H9 (cell line): ENCODE measurements at regions not wholly inside any gene's neighbourhood (a gene's known extent, or its start where the extent isn't known, plus 50 kb on each side); places are given as distances from the start of the nearest gene placed in this dataset.

Source experiments
- DNase-seq: peaks from one replicate; pipeline ENCODE4 v3.0.0-alpha.2; 2017
- H2AFZ ChIP-seq: one replicate; pipeline ENCODE4 v1.6.1; 2013; ENCODE audit warnings: mild to moderate bottlenecking, low read length, control low read depth, moderate library complexity
- H2AK5ac ChIP-seq: 2 replicates; pipeline ENCODE4 v1.6.1; 2013; ENCODE audit warnings: low read length, control low read depth, mixed read lengths; ENCODE audit not compliant: insufficient read length
- H2BK120ac ChIP-seq: one replicate; pipeline ENCODE4 v1.6.1; 2013; ENCODE audit warnings: low read depth, mild to moderate bottlenecking, low read length, control low read depth, inconsistent platforms; ENCODE audit not compliant: poor library complexity, severe bottlenecking
- H2BK12ac ChIP-seq: 2 replicates; pipeline ENCODE4 v1.6.1; 2013; ENCODE audit warnings: low read length, control low read depth, mixed read lengths, low read depth; ENCODE audit not compliant: insufficient read length
- H2BK15ac ChIP-seq: 2 replicates; pipeline ENCODE4 v1.6.1; 2013; ENCODE audit warnings: low read depth, low read length, control low read depth
- H2BK20ac ChIP-seq: one replicate; pipeline ENCODE4 v1.6.1; 2013; ENCODE audit warnings: low read depth, mild to moderate bottlenecking, low read length, control low read depth, inconsistent platforms; ENCODE audit not compliant: poor library complexity, severe bottlenecking
- H2BK5ac ChIP-seq: 2 replicates; pipeline ENCODE4 v1.6.1; 2013; ENCODE audit warnings: low read length, control low read depth, mixed read lengths; ENCODE audit not compliant: insufficient read length
- H3K14ac ChIP-seq: 2 replicates; pipeline ENCODE4 v1.6.1; 2013; ENCODE audit warnings: low read length, control low read depth; ENCODE audit not compliant: insufficient read depth
- H3K18ac ChIP-seq: 2 replicates; pipeline ENCODE4 v1.6.1; 2013; ENCODE audit warnings: low read depth, mild to moderate bottlenecking, mixed read lengths, low read length, control low read depth; ENCODE audit not compliant: insufficient read length
- H3K23ac ChIP-seq: 2 replicates; pipeline ENCODE4 v1.6.1; 2013; ENCODE audit warnings: low read length, control low read depth, mixed read lengths, low read depth; ENCODE audit not compliant: insufficient read length
- H3K23me2 ChIP-seq: 2 replicates; pipeline ENCODE4 v1.6.1; 2013; ENCODE audit warnings: low read depth, mild to moderate bottlenecking, mixed read lengths, low read length, control low read depth; ENCODE audit not compliant: insufficient read length, poor library complexity, severe bottlenecking
- H3K27ac ChIP-seq: 2 replicates; pipeline ENCODE4 v1.5.1; 2013; ENCODE audit warnings: low read length, control low read depth, mixed read lengths, low read depth; ENCODE audit not compliant: insufficient read length
- H3K27me3 ChIP-seq: 2 replicates; pipeline ENCODE4 v1.6.1; 2013; ENCODE audit warnings: low read length, control low read depth, inconsistent platforms; ENCODE audit not compliant: insufficient read depth
- H3K4ac ChIP-seq: 2 replicates; pipeline ENCODE4 v1.6.1; 2013; ENCODE audit warnings: low read depth, mild to moderate bottlenecking, control low read depth, inconsistent platforms, low read length, moderate library complexity
- H3K4me1 ChIP-seq: 2 replicates; pipeline ENCODE4 v1.6.1; 2013; ENCODE audit warnings: low read length, control low read depth, inconsistent platforms; ENCODE audit not compliant: insufficient read depth
- H3K4me2 ChIP-seq: 2 replicates; pipeline ENCODE4 v1.6.1; 2013; ENCODE audit warnings: low read length, control low read depth, mixed read lengths; ENCODE audit not compliant: insufficient read length, insufficient read depth
- H3K56ac ChIP-seq: 2 replicates; pipeline ENCODE4 v1.6.1; 2013; ENCODE audit warnings: low read depth, mild to moderate bottlenecking, mixed read lengths, low read length, control low read depth; ENCODE audit not compliant: insufficient read length
- H3K79me1 ChIP-seq: 2 replicates; pipeline ENCODE4 v1.6.1; 2013; ENCODE audit warnings: low read depth, mild to moderate bottlenecking, moderate library complexity, low read length, control low read depth, inconsistent platforms; ENCODE audit not compliant: insufficient read depth, poor library complexity, severe bottlenecking
- H3K79me2 ChIP-seq: 2 replicates; pipeline ENCODE4 v1.6.1; 2013; ENCODE audit warnings: low read length, control low read depth, inconsistent platforms; ENCODE audit not compliant: insufficient read depth
- H3K9ac ChIP-seq: 2 replicates; pipeline ENCODE4 v1.6.1; 2013; ENCODE audit warnings: low read length, control low read depth, mixed read lengths; ENCODE audit not compliant: insufficient read length; ENCODE audit errors: extremely low read depth
- H3K9me3 ChIP-seq: one replicate; pipeline ENCODE4 v1.6.1; 2013; ENCODE audit warnings: low read depth, low read length, inconsistent platforms; ENCODE audit not compliant: control insufficient read depth
- H3T11ph ChIP-seq: one replicate; pipeline ENCODE4 v1.6.1; 2013; ENCODE audit warnings: mild to moderate bottlenecking, low read length, control low read depth, inconsistent platforms
- H4K20me1 ChIP-seq: one replicate; pipeline ENCODE4 v1.6.1; 2013; ENCODE audit not compliant: control insufficient read depth, insufficient read length, insufficient read depth
- H4K5ac ChIP-seq: 2 replicates; pipeline ENCODE4 v1.6.1; 2013; ENCODE audit warnings: low read depth, mild to moderate bottlenecking, mixed read lengths, low read length, control low read depth; ENCODE audit not compliant: insufficient read length
- H4K8ac ChIP-seq: replicated peaks from 2 replicates; pipeline ENCODE4 v1.6.1; 2013; ENCODE audit warnings: low read length, control low read depth, mixed read lengths, low read depth; ENCODE audit not compliant: insufficient read length
- H4K91ac ChIP-seq: 2 replicates; pipeline ENCODE4 v1.6.1; 2013; ENCODE audit warnings: low read depth, mild to moderate bottlenecking, moderate library complexity, mixed read lengths, low read length, control low read depth; ENCODE audit not compliant: insufficient read length
- H3K27ac Mint-ChIP-seq, 3 experiments: 2 replicates in 2 of 3; 3 replicates in 1 of 3; pipeline ENCODE4 v1.8.0; 2020 to 2021; ENCODE audit warnings: mixed read lengths in 3 of 3, mild to moderate bottlenecking in 1 of 3, moderate library complexity in 1 of 3
- H3K27me3 Mint-ChIP-seq: 2 replicates; pipeline ENCODE4 v1.8.0; 2021; ENCODE audit warnings: low read depth, mild to moderate bottlenecking, moderate library complexity, mixed read lengths
- H3K36me3 Mint-ChIP-seq, 3 experiments: 2 replicates in 2 of 3; 3 replicates in 1 of 3; pipeline ENCODE4 v1.8.0; 2020 to 2021; ENCODE audit warnings: low read depth in 3 of 3, mixed read lengths in 3 of 3; ENCODE audit not compliant: insufficient read depth in 1 of 3
- H3K4me1 Mint-ChIP-seq, 2 experiments: 2 replicates each; pipeline ENCODE4 v1.8.0; 2020; ENCODE audit warnings: mixed read lengths in 2 of 2
- H3K4me3 Mint-ChIP-seq, 2 experiments: 2 replicates in 1 of 2; 3 replicates in 1 of 2; pipeline ENCODE4 v1.8.0; 2020 to 2021; ENCODE audit warnings: mild to moderate bottlenecking in 2 of 2, mixed read lengths in 2 of 2, moderate library complexity in 1 of 2
- H3K9me3 Mint-ChIP-seq, 2 experiments: 2 replicates in 1 of 2; 3 replicates in 1 of 2; pipeline ENCODE4 v1.8.0; 2020; ENCODE audit warnings: mild to moderate bottlenecking in 2 of 2, mixed read lengths in 2 of 2, moderate library complexity in 1 of 2
- CTCF ChIP-seq: fragments of 200-600 bp; sonication (generic); conservative IDR thresholded peaks from 3 replicates; pipeline ENCODE4 v1.8.0; 2021; ENCODE audit warnings: antibody characterized with exemption, mild to moderate bottlenecking
- WGBS: extraction: QIAGEN DNeasy Blood & Tissue Kit; methylation state at CpG from one replicate; pipeline ENCODE4 v1.1.7; 2013; ENCODE audit warnings: missing lambda C conversion rate, low lambda C conversion rate, mixed read lengths; ENCODE audit not compliant: insufficient read length; ENCODE audit errors: extremely low coverage; 5-methylcytosine and 5-hydroxymethylcytosine counted together

- Mint-ChIP-seq H3K4me3 (no peak overlapping the region), H3K4me1 (no peaks in the 10 kb centered on the region), H3K9me3 (peaks cover 0 to 12% of the 10 kb centered on the region in 2 experiments; a peak in 2 of 5 replicates), H3K27me3 (no peaks in the 10 kb centered on the region; the same call in 1 of the 2 replicates), H3K27ac (no peak overlapping the region), H3K36me3 (no peaks in the 10 kb centered on the region; a peak in 1 of 7 replicates)
- H3K18ac ChIP-seq, result no peak overlapping the region
- no peak overlapping the region for H3K4me2 ChIP-seq
- no peak overlapping the region for H3K9ac ChIP-seq
- DNase-seq, result no peak
- WGBS, result no CpG with 5 or more reads among the region's 5 CpGs
- no peak overlapping the region for H4K91ac ChIP-seq
- no peak overlapping the region for H3K14ac ChIP-seq
- H4K8ac ChIP-seq, result no peak overlapping the region
- H3K79me2 ChIP-seq, result no peaks in the 10 kb centered on the region
- no peaks in the 10 kb centered on the region for H4K20me1 ChIP-seq
- no peak for TF ChIP-seq CTCF
- H3K56ac ChIP-seq, result no peak overlapping the region
- no peaks in the 10 kb centered on the region for H3K79me1 ChIP-seq
- H2BK12ac ChIP-seq, result no peak overlapping the region
- H2BK20ac ChIP-seq, result no peak overlapping the region
- no peak overlapping the region for H3K4ac ChIP-seq
- H2BK15ac ChIP-seq, result no peak overlapping the region
- no peak overlapping the region for H3T11ph ChIP-seq
- no peak overlapping the region for H2AFZ ChIP-seq
- H2BK120ac ChIP-seq, result no peak overlapping the region
- H3K27me3 ChIP-seq, result no peaks in the 10 kb centered on the region
- H3K4me1 ChIP-seq, result no peaks in the 10 kb centered on the region
- no peak overlapping the region for H3K23ac ChIP-seq
- no peak overlapping the region for H3K27ac ChIP-seq
- H2BK5ac ChIP-seq, result no peak overlapping the region
- H3K9me3 ChIP-seq, result no peaks in the 10 kb centered on the region
- no peak overlapping the region for H2AK5ac ChIP-seq
- H3K23me2 ChIP-seq, result no peaks in the 10 kb centered on the region
- no peak overlapping the region for H4K5ac ChIP-seq
These were observed 160.4 kb upstream of the TET2 start for GRCh38 chr4:104986306-104986705.
